ENCODE measurements at regions not wholly inside any gene's neighbourhood (a gene's known extent, or its start where the extent isn't known, plus 50 kb on each side); places are given as distances from the start of the nearest gene placed in this dataset.

GRCh38 chr12:90757957-90758356 is 197.0 kb downstream of the CCER1 start:
- DNase-seq (ENCODE audit: low read depth, low spot score) (peak; percentile 81), FAIRE-seq (no peak)
- intact Hi-C loops (cut with micrococcal nuclease) (no loop called here), dilution Hi-C loops (cut with MboI; ENCODE audit: extremely low pct_ligation_motif_present, low sequenced_read_pairs) (no loop called here)
- no peak overlapping the region for H3K9ac ChIP-seq (replicated peaks; ENCODE audit: extremely low read depth, insufficient read depth, low read length)
- no peaks in the 10 kb centered on the region for H3K36me3 ChIP-seq (ENCODE audit: control insufficient read depth in 2 of 2, extremely low read depth in 1 of 2, insufficient read depth in 2 of 2, low read length in 2 of 2)
- H3K27ac ChIP-seq (ENCODE audit: insufficient read depth, low read depth, low read length), result peak overlapping the region; percentile 28
- H3K4me2 ChIP-seq (ENCODE audit: insufficient read depth, low read length), result peak overlapping the region; percentile 31
- H4K20me1 ChIP-seq (replicated peaks; ENCODE audit: control insufficient read depth, extremely low read depth, insufficient read depth, low read length), result no peaks in the 10 kb centered on the region
- no peak overlapping the region for H2AFZ ChIP-seq (ENCODE audit: low read depth, low read length)
- BruUV-seq (replicated peaks), result no TSS peak
- no peaks in the 10 kb centered on the region for H3K9me3 ChIP-seq (replicated peaks; ENCODE audit: control insufficient read depth, insufficient read depth, low read length)
- POLR2A ChIA-PET, result no interaction called here
- no peaks in the 10 kb centered on the region for H3K27me3 ChIP-seq (ENCODE audit: control insufficient read depth in 2 of 2, insufficient read depth in 2 of 2, low read length in 2 of 2)
- CTCF ChIA-PET, result no interaction called here
- H3K4me3 ChIP-seq (replicated peaks in 1 of 3; ENCODE audit: insufficient read depth in 1 of 3, low read depth in 1 of 3, low read length in 3 of 3), result no peak overlapping the region
- TF ChIP-seq CTCF (IDR thresholded peaks at IDR 0.05; ENCODE audit: extremely low read depth in 1 of 2, insufficient read depth in 1 of 2, low read depth in 1 of 2, low read length in 2 of 2), result no peak
- TF ChIP-seq EZH2 (IDR thresholded peaks at IDR 0.05; ENCODE audit: borderline replicate concordance, low read depth, low read length, severe bottlenecking), result no peak
- peak; percentile 24 for TF ChIP-seq JUN (IDR thresholded peaks at IDR 0.05; ENCODE audit: borderline replicate concordance, insufficient read depth, insufficient read length, low read depth)
- no peak for TF ChIP-seq MYC (IDR thresholded peaks at IDR 0.05; ENCODE audit: low read depth, low read length)
- TF ChIP-seq FOS (IDR thresholded peaks at IDR 0.05; ENCODE audit: borderline replicate concordance, insufficient read depth, low read length), result no peak
- TF ChIP-seq POLR2AphosphoS5 (IDR thresholded peaks at IDR 0.05; ENCODE audit: insufficient read depth, low read depth, low read length), result no peak
- H3K79me2 ChIP-seq (ENCODE audit: control insufficient read depth, insufficient read depth, low read length), result no peaks in the 10 kb centered on the region
- H3K4me1 ChIP-seq (ENCODE audit: control insufficient read depth, extremely low read depth, insufficient read depth, low read length), result peaks cover 8% of the 10 kb centered on the region
- H3K9me1 ChIP-seq (replicated peaks; ENCODE audit: control insufficient read depth, extremely low read depth, insufficient read depth, low read length), result no peaks in the 10 kb centered on the region

- Histone ChIP-seq H3K9me3 (replicated peaks; ENCODE audit: control insufficient read depth, insufficient read depth, low read length) (no peaks in the 10 kb centered on the region), H3K27me3 (ENCODE audit: control insufficient read depth in 2 of 2, insufficient read depth in 2 of 2, low read length in 2 of 2) (no peaks in the 10 kb centered on the region), H3K9me1 (replicated peaks; ENCODE audit: control insufficient read depth, extremely low read depth, insufficient read depth, low read length) (no peaks in the 10 kb centered on the region), H3K9ac (replicated peaks; ENCODE audit: extremely low read depth, insufficient read depth, low read length) (no peak overlapping the region), H3K4me1 (ENCODE audit: control insufficient read depth, extremely low read depth, insufficient read depth, low read length) (no peaks in the 10 kb centered on the region), H4K20me1 (replicated peaks; ENCODE audit: control insufficient read depth, extremely low read depth, insufficient read depth, low read length) (no peaks in the 10 kb centered on the region), H3K4me2 (ENCODE audit: insufficient read depth, low read length) (no peak overlapping the region), H3K27ac (ENCODE audit: insufficient read depth, low read depth, low read length) (no peak overlapping the region), H3K4me3 (replicated peaks in 1 of 3; ENCODE audit: insufficient read depth in 1 of 3, low read depth in 1 of 3, low read length in 3 of 3) (no peak overlapping the region), H3K79me2 (ENCODE audit: control insufficient read depth, insufficient read depth, low read length) (no peaks in the 10 kb centered on the region), H3K36me3 (ENCODE audit: control insufficient read depth in 2 of 2, extremely low read depth in 1 of 2, insufficient read depth in 2 of 2, low read length in 2 of 2) (no peaks in the 10 kb centered on the region), H2AFZ (ENCODE audit: low read depth, low read length) (no peak overlapping the region)
- dilution Hi-C loops (cut with MboI; ENCODE audit: extremely low pct_ligation_motif_present, low sequenced_read_pairs) (no loop called here), intact Hi-C loops (cut with micrococcal nuclease) (no loop called here)
- ChIA-PET CTCF (no interaction called here), POLR2A (no interaction called here)
- BruUV-seq (replicated peaks), result no TSS peak
- DNase-seq (ENCODE audit: low read depth, low spot score) (no peak), FAIRE-seq (no peak)
- TF ChIP-seq GATA2 (IDR thresholded peaks at IDR 0.05; ENCODE audit: insufficient read depth, insufficient read length, low read depth, low read length), result no peak
- no peak for TF ChIP-seq FOS (IDR thresholded peaks at IDR 0.05; ENCODE audit: borderline replicate concordance, insufficient read depth, low read length)
- TF ChIP-seq MAX (IDR thresholded peaks at IDR 0.05; ENCODE audit: insufficient read depth, insufficient read length), result no peak
- TF ChIP-seq CTCF (IDR thresholded peaks at IDR 0.05; ENCODE audit: extremely low read depth in 1 of 2, insufficient read depth in 1 of 2, low read depth in 1 of 2, low read length in 2 of 2), result no peak
- TF ChIP-seq POLR2A (IDR thresholded peaks at IDR 0.05; ENCODE audit: low read depth, low read length), result no peak
- no peak for TF ChIP-seq MYC (IDR thresholded peaks at IDR 0.05; ENCODE audit: low read depth, low read length)
- no peak for TF ChIP-seq JUN (IDR thresholded peaks at IDR 0.05; ENCODE audit: borderline replicate concordance, insufficient read depth, insufficient read length, low read depth)
- no peak for TF ChIP-seq POLR2AphosphoS5 (IDR thresholded peaks at IDR 0.05; ENCODE audit: insufficient read depth, low read depth, low read length)
- no peak for TF ChIP-seq EZH2 (IDR thresholded peaks at IDR 0.05; ENCODE audit: borderline replicate concordance, low read depth, low read length, severe bottlenecking)
Observed at GRCh38 chr12:90745211-90745610, 209.8 kb downstream of the CCER1 start.
